ENCODE measurements at regions not wholly inside any gene's neighbourhood (a gene's known extent, or its start where the extent isn't known, plus 50 kb on each side); places are given as distances from the start of the nearest gene placed in this dataset.

DNA sequence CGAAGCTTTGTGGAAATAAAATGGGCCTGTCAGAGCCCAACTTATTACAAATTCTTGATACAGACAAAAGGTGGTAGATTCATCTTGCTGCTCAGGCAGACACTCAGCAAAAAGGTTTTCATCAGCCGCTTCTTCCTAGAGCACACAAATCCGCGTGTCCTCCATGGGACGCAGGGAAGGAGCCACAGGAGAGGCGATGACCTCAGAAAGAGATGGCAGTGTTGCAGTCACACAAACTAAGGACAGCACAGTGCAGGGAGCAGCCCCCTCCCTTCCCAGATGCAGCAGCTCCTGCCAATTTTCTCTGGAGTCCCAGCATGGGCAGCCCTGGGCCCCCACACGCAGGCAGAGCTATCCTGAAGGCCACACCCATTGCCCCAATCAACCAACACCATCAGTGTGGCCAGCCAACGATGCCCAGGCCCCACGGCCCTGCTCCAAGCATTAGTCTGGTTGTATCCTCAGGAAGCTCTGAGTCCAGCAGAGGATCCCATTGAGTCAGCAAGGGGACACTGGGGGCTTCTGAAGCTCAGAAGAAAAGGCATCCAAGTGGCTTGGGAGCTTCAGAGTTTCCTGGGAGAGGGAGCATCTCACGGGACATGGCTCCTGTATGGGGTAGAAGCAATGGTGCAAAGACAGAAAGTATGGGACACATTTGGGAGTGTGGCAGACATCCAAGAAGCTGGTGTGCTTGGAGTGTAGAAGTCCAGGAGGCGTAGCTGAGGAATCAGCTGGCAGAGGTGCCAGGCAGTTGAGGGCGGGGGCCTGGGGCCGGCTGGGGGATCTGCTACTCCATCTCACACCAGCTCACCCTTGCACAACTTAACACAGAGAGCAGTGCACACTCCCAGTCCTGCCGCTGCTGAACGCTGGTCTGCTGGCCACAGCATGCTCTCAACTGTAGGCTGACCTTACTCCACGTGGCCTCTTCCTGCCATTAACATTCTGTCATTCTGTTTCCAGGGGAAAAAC is 142.1 kb upstream of the CST7 start:
- TF ChIP-seq BHLHE40 (IDR thresholded peaks at IDR 0.05; ENCODE audit: low read depth, low read length): no peak
- TF ChIP-seq NR3C1 (IDR thresholded peaks at IDR 0.05): no peak
- TF ChIP-seq, protein P1, sequence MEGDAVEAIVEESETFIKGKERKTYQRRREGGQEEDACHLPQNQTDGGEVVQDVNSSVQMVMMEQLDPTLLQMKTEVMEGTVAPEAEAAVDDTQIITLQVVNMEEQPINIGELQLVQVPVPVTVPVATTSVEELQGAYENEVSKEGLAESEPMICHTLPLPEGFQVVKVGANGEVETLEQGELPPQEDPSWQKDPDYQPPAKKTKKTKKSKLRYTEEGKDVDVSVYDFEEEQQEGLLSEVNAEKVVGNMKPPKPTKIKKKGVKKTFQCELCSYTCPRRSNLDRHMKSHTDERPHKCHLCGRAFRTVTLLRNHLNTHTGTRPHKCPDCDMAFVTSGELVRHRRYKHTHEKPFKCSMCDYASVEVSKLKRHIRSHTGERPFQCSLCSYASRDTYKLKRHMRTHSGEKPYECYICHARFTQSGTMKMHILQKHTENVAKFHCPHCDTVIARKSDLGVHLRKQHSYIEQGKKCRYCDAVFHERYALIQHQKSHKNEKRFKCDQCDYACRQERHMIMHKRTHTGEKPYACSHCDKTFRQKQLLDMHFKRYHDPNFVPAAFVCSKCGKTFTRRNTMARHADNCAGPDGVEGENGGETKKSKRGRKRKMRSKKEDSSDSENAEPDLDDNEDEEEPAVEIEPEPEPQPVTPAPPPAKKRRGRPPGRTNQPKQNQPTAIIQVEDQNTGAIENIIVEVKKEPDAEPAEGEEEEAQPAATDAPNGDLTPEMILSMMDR (IDR thresholded peaks at IDR 0.05): no peak
- no peak for TF ChIP-seq KDM1A (IDR thresholded peaks at IDR 0.05; ENCODE audit: low read depth)
- TF ChIP-seq MAFK (IDR thresholded peaks at IDR 0.05; ENCODE audit: partially characterized antibody): no peak
- no peak for TF ChIP-seq POLR2A (IDR thresholded peaks at IDR 0.05; ENCODE audit: low read length)
- TF ChIP-seq EP300 (IDR thresholded peaks at IDR 0.05): no peak
- no peak for TF ChIP-seq CHD4 (IDR thresholded peaks at IDR 0.05; ENCODE audit: borderline replicate concordance)
- TF ChIP-seq, protein P2, sequence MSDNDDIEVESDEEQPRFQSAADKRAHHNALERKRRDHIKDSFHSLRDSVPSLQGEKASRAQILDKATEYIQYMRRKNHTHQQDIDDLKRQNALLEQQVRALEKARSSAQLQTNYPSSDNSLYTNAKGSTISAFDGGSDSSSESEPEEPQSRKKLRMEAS (IDR thresholded peaks at IDR 0.05): no peak

Data from A549 (cell line).